ENCODE measurements at regions not wholly inside any gene's neighbourhood (a gene's known extent, or its start where the extent isn't known, plus 50 kb on each side); places are given as distances from the start of the nearest gene placed in this dataset.

GRCh38 chr10:35903021-35903420 is 260.9 kb upstream of the FZD8 start:
- DNase-seq, result no peak
- no peaks in the 10 kb centered on the region for H3K27me3 ChIP-seq (replicated peaks; ENCODE audit: insufficient read depth, low read length)
- no peak for TF ChIP-seq EZH2 (optimal IDR thresholded peaks at IDR 0.05; ENCODE audit: low read depth, low read length)
- no peak for TF ChIP-seq CTCF (IDR thresholded peaks at IDR 0.05; ENCODE audit: low read length)
- TF ChIP-seq EZH2phosphoT487 (IDR thresholded peaks at IDR 0.05; ENCODE audit: low read length), result no peak
- no peaks in the 10 kb centered on the region for H3K36me3 ChIP-seq (replicated peaks; ENCODE audit: insufficient read depth, low read length)
- H3K4me1 ChIP-seq (ENCODE audit: low read length), result no peaks in the 10 kb centered on the region
- H4K20me1 ChIP-seq (ENCODE audit: insufficient read depth, low read length), result no peaks in the 10 kb centered on the region
- H2AFZ ChIP-seq (ENCODE audit: low read length), result no peak overlapping the region
- no peak overlapping the region for H3K9ac ChIP-seq (ENCODE audit: low read length)
- no peak overlapping the region for H3K4me2 ChIP-seq (ENCODE audit: low read depth, low read length)
- no peak overlapping the region for H3K4me3 ChIP-seq (ENCODE audit: low read length)
- no peaks in the 10 kb centered on the region for H3K9me3 ChIP-seq (replicated peaks; ENCODE audit: insufficient read depth, low read length)
- H3K27ac ChIP-seq (ENCODE audit: low read length), result no peak overlapping the region
- no peaks in the 10 kb centered on the region for H3K79me2 ChIP-seq (ENCODE audit: low read length)
- no peaks in the 10 kb centered on the region for H3F3A ChIP-seq (ENCODE audit: insufficient read depth, low read length)
- H3K9me2 ChIP-seq (replicated peaks; ENCODE audit: insufficient read depth, low read length), result no peaks in the 10 kb centered on the region

DNA sequence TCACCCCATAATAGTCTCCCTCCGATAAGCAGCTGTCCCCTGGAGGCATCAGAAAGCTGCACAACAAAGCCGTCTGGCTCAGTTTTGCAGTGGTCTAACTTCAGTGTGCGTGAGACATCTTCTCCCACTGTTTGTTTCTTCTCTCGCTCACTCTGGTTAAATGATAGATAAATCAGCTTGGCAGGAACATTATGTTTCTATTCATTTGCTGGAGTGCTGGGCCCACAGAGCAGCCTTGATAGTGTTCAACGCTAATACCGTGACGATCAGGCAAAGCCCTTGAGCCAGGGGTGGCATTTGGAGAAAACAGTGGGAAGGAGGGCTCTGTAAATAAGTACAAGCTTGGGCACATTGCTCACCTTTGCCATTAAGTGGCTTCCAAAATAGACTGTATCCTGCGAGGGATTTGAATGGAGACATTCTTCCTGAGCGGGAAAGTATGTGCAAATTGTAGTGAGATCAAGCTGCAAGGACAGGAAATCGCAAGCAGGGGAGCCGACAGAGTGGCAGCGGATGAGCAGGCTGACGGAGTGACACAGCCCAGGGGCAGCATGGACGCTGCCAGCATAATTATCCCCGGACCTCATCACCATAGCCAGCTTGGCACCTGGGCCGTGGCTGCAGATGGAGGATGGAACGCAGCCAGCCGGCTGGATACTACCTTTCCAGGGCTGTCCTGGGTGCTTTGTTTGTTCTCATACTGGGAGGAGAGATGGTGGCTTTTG is 256.8 kb upstream of the FZD8 start:
- no peaks in the 10 kb centered on the region for H3K36me3 ChIP-seq (replicated peaks; ENCODE audit: insufficient read depth, low read length)
- H3K9me3 ChIP-seq (replicated peaks; ENCODE audit: insufficient read depth, low read length), result no peaks in the 10 kb centered on the region
- H3F3A ChIP-seq (ENCODE audit: insufficient read depth, low read length), result no peaks in the 10 kb centered on the region
- no peaks in the 10 kb centered on the region for H3K79me2 ChIP-seq (ENCODE audit: low read length)
- DNase-seq, result no peak
- no peaks in the 10 kb centered on the region for H3K4me1 ChIP-seq (ENCODE audit: low read length)
- no peaks in the 10 kb centered on the region for H4K20me1 ChIP-seq (ENCODE audit: insufficient read depth, low read length)
- TF ChIP-seq CTCF (IDR thresholded peaks at IDR 0.05; ENCODE audit: low read length), result no peak
- no peak for TF ChIP-seq EZH2 (optimal IDR thresholded peaks at IDR 0.05; ENCODE audit: low read depth, low read length)
- no peak for TF ChIP-seq EZH2phosphoT487 (IDR thresholded peaks at IDR 0.05; ENCODE audit: low read length)
- no peak overlapping the region for H3K27ac ChIP-seq (ENCODE audit: low read length)
- no peak overlapping the region for H3K4me3 ChIP-seq (ENCODE audit: low read length)
- no peak overlapping the region for H2AFZ ChIP-seq (ENCODE audit: low read length)
- H3K9ac ChIP-seq (ENCODE audit: low read length), result no peak overlapping the region
- H3K4me2 ChIP-seq (ENCODE audit: low read depth, low read length), result no peak overlapping the region
- no peaks in the 10 kb centered on the region for H3K9me2 ChIP-seq (replicated peaks; ENCODE audit: insufficient read depth, low read length)
- no peaks in the 10 kb centered on the region for H3K27me3 ChIP-seq (replicated peaks; ENCODE audit: insufficient read depth, low read length)

DNA sequence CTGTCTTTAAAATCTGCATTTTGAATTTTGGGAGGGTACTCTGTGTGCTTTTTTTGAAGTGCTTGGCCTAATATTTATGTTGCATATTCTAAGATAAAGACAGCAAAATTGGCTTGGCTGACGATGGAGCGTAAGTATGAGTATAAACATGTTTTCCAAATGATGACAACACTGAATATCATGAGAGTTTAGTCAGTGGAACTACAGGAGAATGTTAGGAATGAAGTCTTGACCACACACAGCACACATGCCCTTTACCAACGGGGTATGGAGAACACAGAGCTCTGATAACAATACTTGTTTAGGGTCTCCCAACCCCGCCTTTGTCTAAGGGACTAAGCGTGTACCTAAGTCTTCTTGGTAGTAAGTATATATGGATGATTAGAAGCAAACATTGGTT is 253.9 kb upstream of the FZD8 start:
- Histone ChIP-seq H3K9me2 (replicated peaks; ENCODE audit: insufficient read depth, low read length) (no peaks in the 10 kb centered on the region), H3K4me3 (ENCODE audit: low read length) (no peak overlapping the region), H3K4me2 (ENCODE audit: low read depth, low read length) (no peak overlapping the region), H2AFZ (ENCODE audit: low read length) (no peak overlapping the region), H3K9ac (ENCODE audit: low read length) (no peak overlapping the region), H4K20me1 (ENCODE audit: insufficient read depth, low read length) (no peaks in the 10 kb centered on the region), H3K27ac (ENCODE audit: low read length) (no peak overlapping the region), H3K36me3 (replicated peaks; ENCODE audit: insufficient read depth, low read length) (no peaks in the 10 kb centered on the region), H3K27me3 (replicated peaks; ENCODE audit: insufficient read depth, low read length) (no peaks in the 10 kb centered on the region), H3K79me2 (ENCODE audit: low read length) (no peaks in the 10 kb centered on the region), H3K4me1 (ENCODE audit: low read length) (no peaks in the 10 kb centered on the region), H3F3A (ENCODE audit: insufficient read depth, low read length) (no peaks in the 10 kb centered on the region), H3K9me3 (replicated peaks; ENCODE audit: insufficient read depth, low read length) (no peaks in the 10 kb centered on the region)
- DNase-seq, result no peak
- TF ChIP-seq EZH2 (optimal IDR thresholded peaks at IDR 0.05; ENCODE audit: low read depth, low read length) (no peak), EZH2phosphoT487 (IDR thresholded peaks at IDR 0.05; ENCODE audit: low read length) (no peak), CTCF (IDR thresholded peaks at IDR 0.05; ENCODE audit: low read length) (no peak)

Data from MM.1S (cell line).